ENCODE measurements at regions not wholly inside any gene's neighbourhood (a gene's known extent, or its start where the extent isn't known, plus 50 kb on each side); places are given as distances from the start of the nearest gene placed in this dataset.

GRCh38 chr18:77198663-77199062, 51.0 kb upstream of the GALR1 start:
- TF ChIP-seq EZH2phosphoT487 (IDR thresholded peaks at IDR 0.05; ENCODE audit: borderline replicate concordance, low read depth, low read length): no peak
- no peak for TF ChIP-seq CTCF (conservative IDR thresholded peaks at IDR 0.05; ENCODE audit: low read length)
- intact Hi-C loops (cut with micrococcal nuclease; ENCODE audit: unreplicated experiment): no loop called here
- BruUV-seq (replicated peaks): no TSS peak

GRCh38 chr18:77199707-77200106, 49.9 kb upstream of the GALR1 start:
- Histone ChIP-seq H3K4me1 (ENCODE audit: insufficient read depth, low read length, poor library complexity, severe bottlenecking) (no peaks in the 10 kb centered on the region), H3K9me2 (ENCODE audit: insufficient read depth, low read length) (no peaks in the 10 kb centered on the region), H3K79me2 (ENCODE audit: insufficient read depth, low read depth, low read length) (no peaks in the 10 kb centered on the region), H2AFZ (ENCODE audit: low read length) (no peak overlapping the region), H3K36me3 (ENCODE audit: insufficient read depth, low read length) (no peaks in the 10 kb centered on the region), H3K4me3 (ENCODE audit: low read depth, low read length, poor library complexity, severe bottlenecking) (no peak overlapping the region), H3K9me3 (ENCODE audit: low read length) (no peaks in the 10 kb centered on the region), H3K4me2 (ENCODE audit: low read length) (no peak overlapping the region), H3K27ac (ENCODE audit: low read depth, low read length, poor library complexity, severe bottlenecking) (no peak overlapping the region), H4K20me1 (ENCODE audit: insufficient read depth, low read length) (no peaks in the 10 kb centered on the region)
- TF ChIP-seq CTCF (conservative IDR thresholded peaks at IDR 0.05; ENCODE audit: low read length) (no peak), EZH2phosphoT487 (IDR thresholded peaks at IDR 0.05; ENCODE audit: borderline replicate concordance, low read depth, low read length) (no peak)
- DNase-seq (ENCODE audit: low spot score): no peak
- no TSS peak for BruUV-seq (replicated peaks)
- CTCF ChIA-PET (ENCODE audit: unreplicated experiment): no interaction called here
- POLR2A ChIA-PET: no interaction called here
- intact Hi-C loops (cut with micrococcal nuclease; ENCODE audit: unreplicated experiment): no loop called here

More at GRCh38 chr18:77198663-77199062, 51.0 kb upstream of the GALR1 start:
- Histone ChIP-seq H2AFZ (ENCODE audit: low read length) (no peak overlapping the region), H3K9me2 (ENCODE audit: insufficient read depth, low read length) (no peaks in the 10 kb centered on the region), H3K4me1 (ENCODE audit: insufficient read depth, low read length, poor library complexity, severe bottlenecking) (no peaks in the 10 kb centered on the region), H3K4me3 (ENCODE audit: low read depth, low read length, poor library complexity, severe bottlenecking) (no peak overlapping the region), H3K36me3 (ENCODE audit: insufficient read depth, low read length) (no peaks in the 10 kb centered on the region), H3K79me2 (ENCODE audit: insufficient read depth, low read depth, low read length) (no peaks in the 10 kb centered on the region), H3K9me3 (ENCODE audit: low read length) (no peaks in the 10 kb centered on the region), H3K4me2 (ENCODE audit: low read length) (no peak overlapping the region), H4K20me1 (ENCODE audit: insufficient read depth, low read length) (no peaks in the 10 kb centered on the region), H3K27ac (ENCODE audit: low read depth, low read length, poor library complexity, severe bottlenecking) (no peak overlapping the region)
- POLR2A ChIA-PET: no interaction called here
- no peak for DNase-seq (ENCODE audit: low spot score)
- CTCF ChIA-PET (ENCODE audit: unreplicated experiment): interaction anchor here (0.7 kb wide), 1 partner anchor 397 kb away, joined by 3 read pairs; no protein-coding TSS in a partner anchor
